HT-29 (cell line): ENCODE measurements at regions not wholly inside any gene's neighbourhood (a gene's known extent, or its start where the extent isn't known, plus 50 kb on each side); places are given as distances from the start of the nearest gene placed in this dataset.
A peak's percentile ranks its signal among the peaks of the same experiment; 100 is the strongest.

Source experiments
- DNase-seq: peaks from one replicate; pipeline ENCODE4 v3.0.0-alpha.2; 2015; ENCODE audit warnings: low spot score

DNA sequence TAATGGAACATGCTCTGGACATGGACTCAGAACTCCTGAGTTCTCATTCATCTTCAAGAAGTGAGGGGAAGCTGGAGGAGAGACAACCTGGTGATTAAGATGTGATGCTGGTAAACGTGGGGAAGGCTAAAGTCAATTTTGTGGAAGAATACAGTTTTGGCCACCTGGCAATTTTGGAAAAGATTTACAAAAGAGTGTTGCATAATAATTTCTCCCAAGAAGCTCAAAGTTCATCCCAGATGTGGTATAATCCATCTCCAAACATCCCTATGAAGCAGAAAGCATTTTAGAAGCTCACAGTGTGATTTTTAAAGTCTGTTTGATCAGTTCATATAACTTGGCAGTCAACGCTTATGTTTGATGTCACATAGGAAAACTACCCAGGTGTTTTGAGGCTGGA lies 208.7 kb downstream of the LMX1A start:
- DNase-seq: no peak

GRCh38 chr1:165144757-165145397 lies 211.6 kb downstream of the LMX1A start:
- DNase-seq: peak; percentile 69

DNA sequence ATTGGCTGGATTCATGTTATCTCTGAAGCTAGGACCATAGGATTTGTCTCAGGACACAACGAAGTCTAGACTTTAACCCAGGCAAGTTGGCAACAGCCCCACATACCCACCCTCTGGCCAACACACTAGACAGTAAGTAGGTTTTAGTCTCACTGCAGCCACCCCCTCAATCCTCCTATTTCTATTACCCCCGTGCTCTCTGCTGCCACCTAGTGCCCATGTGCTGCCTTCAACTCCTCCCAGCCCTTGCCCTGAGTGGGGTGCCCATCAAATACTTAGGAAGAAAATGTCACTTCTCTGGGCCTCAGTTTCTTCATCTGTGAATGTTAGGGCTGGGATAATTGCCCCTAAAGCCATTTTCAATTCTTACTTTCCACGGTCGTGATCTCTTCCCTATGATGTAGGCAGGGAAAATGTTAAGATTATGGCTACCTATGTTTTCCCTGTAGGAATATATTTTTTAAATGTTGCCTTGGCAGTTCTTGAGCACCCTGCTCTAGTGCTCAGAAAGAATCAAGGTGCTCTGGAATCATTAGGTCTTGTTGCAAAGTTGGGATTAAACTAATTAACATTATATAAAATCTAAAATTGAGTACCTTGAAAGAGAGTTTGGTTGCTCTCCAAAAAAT lies 213.0 kb downstream of the LMX1A start:
- peak; percentile 30 for DNase-seq

DNA sequence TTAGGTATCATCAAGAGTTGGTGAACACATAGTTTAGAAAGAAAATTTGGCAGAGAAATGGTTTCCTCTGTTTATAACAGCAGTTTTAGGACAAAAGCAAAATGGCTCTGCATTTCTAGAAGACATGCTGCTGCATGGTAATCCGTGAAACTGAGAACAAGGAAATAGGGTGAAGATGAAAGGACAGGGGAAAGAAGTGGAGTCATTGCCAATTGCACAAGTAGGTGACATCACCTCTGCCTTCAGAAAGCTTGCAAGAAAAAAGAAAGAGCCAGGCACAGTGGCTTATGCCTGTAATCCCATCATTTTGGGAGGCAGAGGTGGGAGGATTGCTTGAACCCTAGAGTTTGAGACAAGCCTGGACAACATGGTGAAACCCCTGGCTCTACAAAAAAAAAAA lies 217.6 kb downstream of the LMX1A start:
- no peak for DNase-seq

DNA sequence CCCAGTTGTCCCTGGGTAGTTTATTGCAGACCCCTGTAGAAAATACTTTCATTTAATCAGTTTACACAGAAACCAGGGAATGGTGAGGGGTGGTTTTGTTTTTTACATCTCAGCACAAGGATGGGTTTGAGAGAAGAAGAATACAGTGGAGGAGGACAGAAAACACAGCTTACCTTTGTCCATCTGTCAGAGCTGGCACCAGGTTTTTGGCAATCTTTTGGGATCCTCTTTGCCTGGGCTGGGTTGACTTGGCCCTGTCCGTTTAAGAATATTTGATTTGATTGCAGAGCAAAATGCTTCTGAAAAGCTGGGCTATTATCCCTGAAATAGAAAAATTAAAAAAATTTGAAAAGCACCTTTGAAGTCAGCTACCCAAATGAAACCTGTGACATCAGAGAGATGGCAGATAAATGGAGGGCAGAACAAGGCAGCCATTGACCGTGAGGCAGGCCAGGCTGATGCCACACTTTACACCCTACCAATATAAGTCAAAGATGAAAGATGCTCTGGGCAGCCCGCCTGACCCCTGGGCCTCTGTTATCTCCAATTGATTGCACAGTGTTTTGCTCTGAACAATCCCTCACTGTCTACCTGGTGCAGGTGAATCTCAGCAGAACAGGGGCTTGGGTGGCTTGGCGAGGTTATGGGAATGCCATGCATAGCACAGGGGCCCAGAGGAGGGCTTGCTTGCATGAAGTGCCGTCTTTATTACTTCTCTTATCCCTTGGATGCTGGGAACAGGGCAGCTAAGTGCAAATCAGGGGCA lies 218.8 kb downstream of the LMX1A start:
- no peak for DNase-seq

DNA sequence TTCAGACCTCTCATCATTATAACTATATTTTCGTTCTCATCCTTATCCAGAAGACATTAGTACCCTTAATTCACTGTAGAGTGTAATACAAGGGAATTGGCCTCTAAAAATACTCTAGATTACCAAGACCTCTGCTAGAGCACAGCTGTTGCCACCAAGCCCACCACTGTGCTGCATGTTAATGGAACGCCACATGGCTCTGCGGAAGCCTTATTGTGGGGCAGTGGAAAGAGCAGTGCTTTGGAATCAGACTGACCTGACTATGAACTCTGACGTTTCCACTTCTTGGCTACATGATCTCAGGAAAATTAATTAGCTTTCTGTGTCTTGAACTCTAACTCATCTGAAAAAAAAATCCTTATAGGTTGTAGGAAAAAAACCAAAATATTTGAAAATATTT lies 222.1 kb downstream of the LMX1A start:
- DNase-seq: no peak

- peak; percentile 84 for DNase-seq
Observed at GRCh38 chr1:165129568-165130164, 226.8 kb downstream of the LMX1A start.

GRCh38 chr1:165124772-165125171 lies 231.7 kb downstream of the LMX1A start:
- DNase-seq: no peak

GRCh38 chr1:165119086-165119485 lies 237.4 kb downstream of the LMX1A start:
- no peak for DNase-seq

DNA sequence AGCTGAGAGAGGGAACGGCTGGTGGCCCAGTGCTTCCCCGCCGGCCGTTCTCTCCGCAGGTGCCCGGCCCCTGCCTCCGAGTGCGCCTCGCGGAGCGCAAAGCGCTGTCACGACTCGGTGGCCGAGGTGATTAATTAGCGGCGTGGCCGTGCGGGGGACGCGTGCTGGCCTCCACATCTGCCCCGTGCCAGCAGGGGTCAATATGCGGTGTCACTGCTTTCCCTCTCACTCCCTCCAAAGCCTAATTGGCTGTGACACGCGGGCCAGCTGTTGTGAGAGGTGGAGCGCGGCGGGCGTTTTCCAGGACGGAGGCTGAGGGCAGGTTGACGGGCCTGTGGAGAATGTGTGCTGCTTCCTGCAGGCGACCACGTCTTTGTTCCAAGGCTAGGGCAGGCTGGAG lies 239.0 kb downstream of the LMX1A start:
- DNase-seq: no peak

- no peak for DNase-seq
Observed at GRCh38 chr1:165116732-165117131, 239.8 kb downstream of the LMX1A start.

DNA sequence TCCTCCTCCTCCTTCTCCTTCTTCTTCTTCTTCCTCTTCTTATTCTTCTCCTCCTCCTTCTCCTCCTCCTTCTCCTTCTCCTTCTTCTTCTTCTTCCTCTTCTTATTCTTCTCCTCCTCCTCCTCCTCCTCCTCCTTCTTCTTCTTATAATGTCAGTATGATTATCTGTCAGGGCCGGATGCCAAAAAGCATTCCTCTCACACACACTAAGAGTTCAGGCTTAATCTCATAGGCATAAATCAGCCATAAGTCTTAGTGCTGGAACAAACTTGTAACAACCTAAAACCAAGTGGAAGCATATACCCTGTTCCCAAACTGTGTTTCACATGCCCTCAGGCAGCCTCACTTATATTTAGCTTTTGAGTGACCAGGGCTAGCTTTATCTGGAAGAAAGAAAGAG lies 240.3 kb downstream of the LMX1A start:
- DNase-seq: no peak

DNA sequence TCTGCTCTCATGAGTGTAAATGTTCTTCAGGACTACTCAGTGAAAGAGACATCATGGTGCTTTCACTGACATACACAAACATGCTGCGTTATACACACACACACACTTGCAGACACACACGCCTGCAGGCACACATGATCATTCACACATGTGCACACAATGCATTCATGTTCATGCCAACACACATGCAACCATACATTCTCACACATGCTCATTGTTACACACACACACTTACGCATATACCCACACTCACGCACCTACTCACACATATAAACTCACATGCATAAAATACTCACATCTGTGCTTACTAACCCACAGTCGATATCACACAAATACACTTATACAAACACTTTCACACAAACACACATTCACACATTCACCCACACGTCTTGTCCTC lies 241.6 kb downstream of the LMX1A start:
- no peak for DNase-seq

DNA sequence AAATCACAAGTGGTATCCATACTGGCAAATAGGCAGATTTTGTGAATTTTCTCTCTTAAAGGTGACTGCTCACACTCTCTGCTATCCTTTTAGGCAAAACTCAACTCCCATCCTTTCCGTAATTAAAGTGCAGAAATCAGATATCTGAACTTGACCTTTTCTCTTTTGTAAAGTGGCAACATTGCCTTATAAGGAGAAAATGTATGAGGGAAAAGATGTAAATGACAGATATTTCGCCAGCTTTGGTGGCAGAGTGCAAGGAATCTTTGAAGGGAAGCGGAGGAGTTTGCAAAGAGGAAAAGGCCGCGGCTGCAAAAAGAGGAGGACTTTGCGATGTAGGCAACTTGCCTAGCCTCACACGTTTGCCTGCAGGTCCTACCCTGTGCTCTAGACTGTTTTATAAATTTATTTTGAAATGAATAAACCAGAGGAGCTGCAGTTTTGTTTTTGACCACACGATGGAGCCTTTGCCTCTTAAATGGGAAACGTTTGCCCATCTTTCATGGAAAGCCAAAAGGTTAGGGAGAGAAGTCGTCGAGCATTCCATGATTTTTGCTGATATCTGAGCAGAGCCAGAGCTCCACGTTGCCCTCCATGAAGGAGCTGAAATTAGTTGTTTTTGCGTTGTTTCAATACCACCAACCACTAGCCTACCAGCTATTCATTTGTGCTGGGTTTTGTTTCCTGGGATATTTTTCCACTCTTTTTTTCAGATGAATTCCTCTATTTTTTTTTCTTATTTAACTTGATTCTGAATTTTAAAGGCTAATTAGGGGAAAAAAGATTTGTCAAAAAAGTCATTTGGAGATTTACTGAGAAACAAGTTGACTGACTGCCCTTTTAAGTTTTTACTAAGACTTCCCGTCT lies 242.3 kb downstream of the LMX1A start:
- DNase-seq: peak; percentile 87

DNA sequence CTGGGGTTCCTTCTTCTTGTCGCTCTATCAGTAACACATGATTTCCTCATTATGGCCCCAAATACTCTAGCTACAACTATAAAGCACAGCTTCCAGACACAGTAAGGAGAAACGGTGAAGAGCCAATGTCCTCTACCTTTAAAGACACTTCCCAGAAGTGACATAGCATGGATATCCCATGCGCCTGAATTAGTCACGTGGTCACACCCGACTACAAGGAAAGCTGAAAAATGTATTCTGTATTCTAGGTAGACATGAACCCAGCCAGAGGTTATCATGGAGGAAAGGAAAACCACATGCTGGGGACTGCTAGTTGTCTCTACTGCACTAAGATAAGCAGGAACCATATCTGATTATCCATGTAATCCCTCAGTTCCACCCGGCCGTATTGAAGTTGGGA lies 244.3 kb downstream of the LMX1A start:
- no peak for DNase-seq

GRCh38 chr1:165109013-165109412 lies 247.5 kb downstream of the LMX1A start:
- peak; percentile 30 for DNase-seq

DNA sequence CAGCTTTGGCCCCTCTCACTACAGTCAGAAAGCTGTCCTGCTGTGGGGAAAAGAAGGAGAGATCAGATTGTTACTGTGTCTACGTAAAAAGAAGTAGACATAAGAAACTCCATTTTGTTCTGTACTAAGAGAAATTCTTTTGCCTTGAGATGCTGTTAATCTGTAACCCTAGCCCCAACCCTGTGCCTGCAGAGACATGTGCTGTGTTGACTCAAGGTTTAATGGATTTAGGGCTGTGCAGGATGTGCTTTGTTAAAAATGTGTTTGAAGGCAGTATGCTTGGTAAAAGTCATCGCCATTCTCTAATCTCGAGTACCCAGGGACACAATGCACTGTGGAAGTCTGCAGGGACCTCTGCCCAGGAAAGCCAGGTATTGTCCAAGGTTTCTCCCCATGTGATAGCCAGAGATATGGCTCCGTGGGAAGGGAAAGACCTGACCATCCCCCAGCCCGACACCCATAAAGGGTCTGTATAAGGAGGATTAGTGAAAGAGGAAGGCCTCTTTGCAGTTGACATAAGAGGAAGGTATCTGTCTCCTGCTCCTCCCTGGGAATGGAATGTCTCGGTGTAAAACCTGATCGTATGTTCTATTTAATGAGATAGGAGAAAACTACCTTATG lies 263.9 kb downstream of the LMX1A start:
- peak; percentile 48 for DNase-seq

GRCh38 chr1:165080253-165080896 lies 276.1 kb downstream of the LMX1A start:
- no peak for DNase-seq

GRCh38 chr1:165078391-165078790 lies 278.1 kb downstream of the LMX1A start:
- DNase-seq: no peak

DNA sequence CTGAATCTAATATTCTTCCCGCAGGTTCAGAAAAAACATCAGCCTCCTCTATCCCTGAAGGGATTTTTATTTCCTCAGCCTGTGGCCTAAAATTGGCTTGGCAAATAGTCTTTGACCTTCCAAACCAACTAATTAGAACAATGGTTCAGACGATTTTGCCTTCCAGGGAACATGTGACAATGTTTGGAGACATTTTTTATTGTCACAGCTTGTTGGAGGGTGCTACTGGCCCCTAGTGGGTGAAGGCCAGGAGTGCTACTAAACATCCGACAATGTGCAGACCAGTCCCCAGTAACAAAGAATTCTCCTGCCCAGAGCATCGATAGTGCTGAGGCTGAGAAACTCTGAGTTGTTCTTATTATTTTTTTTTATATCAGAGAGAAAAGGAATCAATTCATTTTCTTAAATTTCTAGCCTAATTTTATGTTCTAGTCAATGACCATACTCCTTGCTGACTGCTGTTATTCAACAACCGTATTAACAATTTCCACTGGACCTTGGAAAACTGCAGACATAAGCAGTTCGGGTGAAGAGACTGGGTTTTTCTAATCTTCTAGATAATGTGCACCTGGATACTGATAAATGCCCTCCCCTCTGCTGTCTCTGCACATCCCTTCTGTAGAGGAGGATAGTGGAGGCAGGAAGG lies 280.7 kb downstream of the LMX1A start:
- peak; percentile 44 for DNase-seq
